MM.1S (cell line): ENCODE measurements at regions not wholly inside any gene's neighbourhood (a gene's known extent, or its start where the extent isn't known, plus 50 kb on each side); places are given as distances from the start of the nearest gene placed in this dataset.
"Not testable (repeated sequence)": the region's sequence is repeated elsewhere in the genome, so short reads cannot be mapped to it uniquely, and the experiment has no call there.

ENCODE experiments used
- EZH2 ChIP-seq: fragments of 300-600 bp; sonication (generic); optimal IDR thresholded peaks from 2 replicates; pipeline ENCODE3; 2017; ENCODE audit warnings: low read depth, mild to moderate bottlenecking, antibody characterized with exemption, low read length, mixed read lengths
- TF ChIP-seq, protein P1 (sequence below): fragments of 300-600 bp; sonication (generic); IDR thresholded peaks from 2 replicates; pipeline ENCODE4 v1.5.1; 2016; ENCODE audit warnings: antibody characterized with exemption, low read length, mixed read lengths

DNA sequence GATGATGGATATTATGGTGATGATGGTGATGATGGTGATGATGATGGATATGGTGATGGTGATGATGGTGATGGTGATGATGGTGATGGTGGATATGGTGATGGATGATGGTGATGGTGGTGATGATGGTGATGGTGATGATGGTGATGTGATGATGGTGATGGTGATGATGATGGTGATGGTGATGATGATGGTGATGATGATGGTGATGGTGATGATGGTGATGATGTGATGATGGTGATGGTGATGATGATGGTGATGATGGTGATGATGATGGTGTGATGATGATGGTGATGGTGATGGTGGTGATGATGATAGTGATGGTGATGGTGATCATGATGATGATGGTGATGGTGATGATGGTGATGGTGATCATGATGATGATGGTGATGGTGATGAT, 119.5 kb downstream of the ZNF664 start:
- TF ChIP-seq, protein P1, sequence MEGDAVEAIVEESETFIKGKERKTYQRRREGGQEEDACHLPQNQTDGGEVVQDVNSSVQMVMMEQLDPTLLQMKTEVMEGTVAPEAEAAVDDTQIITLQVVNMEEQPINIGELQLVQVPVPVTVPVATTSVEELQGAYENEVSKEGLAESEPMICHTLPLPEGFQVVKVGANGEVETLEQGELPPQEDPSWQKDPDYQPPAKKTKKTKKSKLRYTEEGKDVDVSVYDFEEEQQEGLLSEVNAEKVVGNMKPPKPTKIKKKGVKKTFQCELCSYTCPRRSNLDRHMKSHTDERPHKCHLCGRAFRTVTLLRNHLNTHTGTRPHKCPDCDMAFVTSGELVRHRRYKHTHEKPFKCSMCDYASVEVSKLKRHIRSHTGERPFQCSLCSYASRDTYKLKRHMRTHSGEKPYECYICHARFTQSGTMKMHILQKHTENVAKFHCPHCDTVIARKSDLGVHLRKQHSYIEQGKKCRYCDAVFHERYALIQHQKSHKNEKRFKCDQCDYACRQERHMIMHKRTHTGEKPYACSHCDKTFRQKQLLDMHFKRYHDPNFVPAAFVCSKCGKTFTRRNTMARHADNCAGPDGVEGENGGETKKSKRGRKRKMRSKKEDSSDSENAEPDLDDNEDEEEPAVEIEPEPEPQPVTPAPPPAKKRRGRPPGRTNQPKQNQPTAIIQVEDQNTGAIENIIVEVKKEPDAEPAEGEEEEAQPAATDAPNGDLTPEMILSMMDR, result not testable (repeated sequence)
- not testable (repeated sequence) for TF ChIP-seq EZH2
